IMR-90 (cell line): ENCODE measurements at regions not wholly inside any gene's neighbourhood (a gene's known extent, or its start where the extent isn't known, plus 50 kb on each side); places are given as distances from the start of the nearest gene placed in this dataset.

Experiments
- ATAC-seq: fragments of 200-7000 bp; cut with Tn5 transposase; 2 replicates; pipeline ENCODE4 v1.9.1; 2020; ENCODE audit warnings: low read depth, mild to moderate bottlenecking, moderate library complexity
- BruUV-seq: library from RNA; stranded (reverse); fragments of 400-500 nt; replicated peaks from 2 replicates; lab custom pipeline; 2021; lab: Mats Ljungman, UMichigan
- CTCF ChIA-PET: fragments of 300-600 bp; formaldehyde crosslinking; extraction: SDS; loops from one replicate; lab custom pipeline; 2021; ENCODE audit warnings: antibody characterized with exemption; lab: Yijun Ruan, JAX
- POLR2A ChIA-PET: fragments of 300-600 bp; sonication (Branson Sonifier 250); formaldehyde crosslinking; loops from one replicate; lab custom pipeline; 2022; ENCODE audit warnings: antibody characterized with exemption; ENCODE audit not compliant: unreplicated experiment; lab: Charles Lee
- DNase-seq: peaks from one replicate; pipeline ENCODE4 v3.0.0; 2013
- H2AFZ ChIP-seq: replicated peaks from 2 replicates; pipeline ENCODE3; 2013; ENCODE audit warnings: low read length, mild to moderate bottlenecking; ENCODE audit not compliant: poor library complexity
- H2AK5ac ChIP-seq: 2 replicates; pipeline ENCODE4 v1.6.1; 2013; ENCODE audit warnings: low read depth, low read length, inconsistent platforms
- H2AK9ac ChIP-seq: replicated peaks from 2 replicates; pipeline ENCODE3; 2013; ENCODE audit warnings: mild to moderate bottlenecking, low read depth, low read length, moderate library complexity; ENCODE audit not compliant: poor library complexity
- H2BK120ac ChIP-seq: 2 replicates; pipeline ENCODE4 v1.6.1; 2013; ENCODE audit warnings: low read depth, low read length, inconsistent platforms
- H2BK15ac ChIP-seq: 3 replicates; pipeline ENCODE4 v1.6.1; 2013; ENCODE audit warnings: low read depth, low read length, inconsistent platforms
- H2BK20ac ChIP-seq: 2 replicates; pipeline ENCODE4 v1.6.1; 2013; ENCODE audit warnings: low read depth, mild to moderate bottlenecking, inconsistent platforms, low read length, moderate library complexity
- H2BK5ac ChIP-seq: 2 replicates; pipeline ENCODE4 v1.6.1; 2013; ENCODE audit warnings: mild to moderate bottlenecking, low read depth, low read length, inconsistent platforms; ENCODE audit not compliant: poor library complexity, severe bottlenecking
- H3K14ac ChIP-seq: replicated peaks from 2 replicates; pipeline ENCODE4 v1.6.1; 2013; ENCODE audit warnings: low read depth, low read length, inconsistent platforms
- H3K18ac ChIP-seq: 2 replicates; pipeline ENCODE4 v1.6.1; 2013; ENCODE audit warnings: low read depth, low read length, control low read depth
- H3K23ac ChIP-seq: 2 replicates; pipeline ENCODE4 v1.6.1; 2013; ENCODE audit warnings: low read depth, low read length, inconsistent platforms
- H3K27ac ChIP-seq: 2 replicates; pipeline ENCODE4 v1.5.1; 2013; ENCODE audit warnings: mild to moderate bottlenecking, control low read depth, low read length; ENCODE audit not compliant: insufficient read depth
- H3K27me3 ChIP-seq: 2 replicates; pipeline ENCODE4 v1.6.1; 2013; ENCODE audit warnings: low read length; ENCODE audit not compliant: control insufficient read depth, insufficient read depth
- H3K36me3 ChIP-seq: 2 replicates; pipeline ENCODE4 v1.6.1; 2013; ENCODE audit warnings: low read length, mixed read lengths; ENCODE audit not compliant: control insufficient read depth, insufficient read depth
- H3K4ac ChIP-seq: 2 replicates; pipeline ENCODE4 v1.6.1; 2013; ENCODE audit warnings: low read depth, low read length, inconsistent platforms
- H3K4me1 ChIP-seq: 2 replicates; pipeline ENCODE4 v1.6.1; 2013; ENCODE audit warnings: low read length, mixed read lengths; ENCODE audit not compliant: control insufficient read depth, insufficient read depth
- H3K4me2 ChIP-seq: 2 replicates; pipeline ENCODE4 v1.6.1; 2013; ENCODE audit warnings: low read depth, mild to moderate bottlenecking, control low read depth, low read length, moderate library complexity
- H3K4me3 ChIP-seq: 2 replicates; pipeline ENCODE4 v1.5.1; 2013; ENCODE audit warnings: low read depth, mild to moderate bottlenecking, control low read depth, low read length, moderate library complexity; ENCODE audit not compliant: insufficient read depth
- H3K56ac ChIP-seq: 2 replicates; pipeline ENCODE4 v1.6.1; 2013; ENCODE audit warnings: low read length, inconsistent platforms; ENCODE audit not compliant: insufficient read depth; ENCODE audit errors: extremely low read depth
- H3K79me1 ChIP-seq, 2 experiments: 2 replicates each; pipeline ENCODE4 v1.6.1; 2013; ENCODE audit warnings: low read length in 2 of 2, inconsistent platforms in 1 of 2, low read depth in 1 of 2
- H3K9ac ChIP-seq: 2 replicates; pipeline ENCODE4 v1.6.1; 2013; ENCODE audit warnings: low read depth, low read length, control low read depth
- H3K9me1 ChIP-seq: 2 replicates; pipeline ENCODE4 v1.6.1; 2013; ENCODE audit warnings: low read length, inconsistent platforms; ENCODE audit not compliant: insufficient read depth
- H3K9me3 ChIP-seq: 2 replicates; pipeline ENCODE4 v1.6.1; 2013; ENCODE audit warnings: low read length; ENCODE audit not compliant: control insufficient read depth, insufficient read depth
- H4K20me1 ChIP-seq: 2 replicates; pipeline ENCODE4 v1.6.1; 2013; ENCODE audit warnings: low read length, inconsistent platforms; ENCODE audit not compliant: insufficient read depth
- H4K5ac ChIP-seq: 2 replicates; pipeline ENCODE4 v1.6.1; 2013; ENCODE audit warnings: mild to moderate bottlenecking, low read depth, low read length, control low read depth
- H4K8ac ChIP-seq, 2 experiments: 2 replicates each; pipeline ENCODE4 v1.6.1; 2013; ENCODE audit warnings: low read depth in 2 of 2, low read length in 2 of 2, control low read depth in 1 of 2, inconsistent platforms in 1 of 2
- H4K91ac ChIP-seq: 2 replicates; pipeline ENCODE4 v1.6.1; 2013; ENCODE audit warnings: low read depth, low read length, inconsistent platforms; ENCODE audit not compliant: insufficient read depth
- BHLHE40 ChIP-seq: fragments of 150-350 bp; IDR thresholded peaks from 2 replicates; pipeline ENCODE4 v1.6.1; 2016; ENCODE audit warnings: mild to moderate bottlenecking, low read depth, low read length
- CEBPB ChIP-seq: IDR thresholded peaks from 2 replicates; pipeline ENCODE4 v1.6.1; 2012; ENCODE audit warnings: low read depth, low read length, improper control_type of control experiment
- WGBS, 2 experiments: methylation state at CpG; one replicate each; pipeline versions ENCODE4 v1.1.5 to v1.1.7; 2013; ENCODE audit warnings: missing lambda C conversion rate in 2 of 2; ENCODE audit not compliant: insufficient read length in 1 of 2; ENCODE audit errors: extremely low coverage in 2 of 2; 5-methylcytosine and 5-hydroxymethylcytosine counted together
- dilution Hi-C: fragments of 300-500 bp; cut with HindIII; formaldehyde crosslinking; loops from one replicate; pipeline ENCODE4 v1.14.3; 2018; ENCODE audit warnings: low sequenced_read_pairs; ENCODE audit not compliant: unreplicated experiment
- in situ Hi-C: fragments of 300-500 bp; cut with MboI; formaldehyde crosslinking; loops from 3 replicates; pipeline ENCODE4 v1.14.3; 2019; ENCODE audit warnings: low sequenced_read_pairs, inconsistent platforms, mixed read lengths
- intact Hi-C: fragments of 100-400 bp; cut with micrococcal nuclease; formaldehyde crosslinking; loops from 2 replicates; pipeline ENCODE4 v1.10.0; 2022
- TF ChIP-seq, protein P1 (sequence below): fragments of 150-350 bp; IDR thresholded peaks from 2 replicates; pipeline ENCODE4 v1.6.1; 2017; ENCODE audit warnings: mild to moderate bottlenecking, antibody characterized with exemption, low read length, low read depth

DNA sequence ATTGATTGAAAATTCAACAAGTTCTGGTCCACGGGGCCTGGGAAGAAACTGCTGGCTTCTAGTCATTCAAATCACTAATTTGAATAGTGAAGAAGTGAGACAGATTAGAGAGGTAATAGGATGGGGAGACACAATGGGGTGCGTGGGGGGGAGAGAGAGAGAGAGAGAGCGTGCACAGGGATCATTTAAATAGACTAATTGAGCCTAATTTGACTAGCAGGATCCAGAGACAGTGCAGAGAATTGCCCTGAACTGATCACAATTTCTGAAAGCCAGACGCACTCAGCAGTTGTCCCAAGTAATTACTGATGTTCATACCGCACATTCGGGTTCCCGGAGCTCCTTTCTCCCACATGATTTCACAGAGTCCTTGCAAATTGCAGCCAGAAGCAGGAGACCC, 50.3 kb upstream of the C5orf58 start:
- 68% methylated on average over 6 of the region's 7 CpGs; no CpG with 5 or more reads in 1 of the 2 experiments for WGBS, 2 experiments
- no peaks in the 10 kb centered on the region for H3K9me3 ChIP-seq
- BruUV-seq, result no TSS peak
- no peak overlapping the region for H3K4me3 ChIP-seq
- H2BK120ac ChIP-seq, result no peak overlapping the region
- intact Hi-C loops (no loop called here), dilution Hi-C loops (no loop called here), in situ Hi-C loops (no loop called here)
- no peak overlapping the region for H2AK5ac ChIP-seq
- no peak overlapping the region for H4K91ac ChIP-seq
- no peak overlapping the region for H2BK15ac ChIP-seq
- no peak overlapping the region for H4K5ac ChIP-seq
- no peak overlapping the region for H3K14ac ChIP-seq
- ATAC-seq (no peak), DNase-seq (no peak)
- H3K9ac ChIP-seq, result no peak overlapping the region
- H4K20me1 ChIP-seq, result no peaks in the 10 kb centered on the region
- no peak overlapping the region for H3K56ac ChIP-seq
- H2BK20ac ChIP-seq, result no peak overlapping the region
- ChIA-PET POLR2A (no interaction called here), CTCF (interaction anchor here (0.6 to 1.0 kb wide), 3 partner anchors 21 to 508 kb away, joined by 3 read pairs; no protein-coding TSS in a partner anchor)
- H3K27me3 ChIP-seq, result no peaks in the 10 kb centered on the region
- no peaks in the 10 kb centered on the region for H3K4me1 ChIP-seq
- no peak overlapping the region for H2BK5ac ChIP-seq
- no peaks in the 10 kb centered on the region for H3K79me1 ChIP-seq
- no peak overlapping the region for H3K4me2 ChIP-seq
- H2AK9ac ChIP-seq, result no peak overlapping the region
- no peak overlapping the region for H4K8ac ChIP-seq
- no peak overlapping the region for H3K23ac ChIP-seq
- H3K18ac ChIP-seq, result no peak overlapping the region
- H3K27ac ChIP-seq, result no peak overlapping the region
- H3K4ac ChIP-seq, result no peak overlapping the region
- no peaks in the 10 kb centered on the region for H3K36me3 ChIP-seq
- H3K9me1 ChIP-seq, result no peaks in the 10 kb centered on the region
- TF ChIP-seq, protein P1, sequence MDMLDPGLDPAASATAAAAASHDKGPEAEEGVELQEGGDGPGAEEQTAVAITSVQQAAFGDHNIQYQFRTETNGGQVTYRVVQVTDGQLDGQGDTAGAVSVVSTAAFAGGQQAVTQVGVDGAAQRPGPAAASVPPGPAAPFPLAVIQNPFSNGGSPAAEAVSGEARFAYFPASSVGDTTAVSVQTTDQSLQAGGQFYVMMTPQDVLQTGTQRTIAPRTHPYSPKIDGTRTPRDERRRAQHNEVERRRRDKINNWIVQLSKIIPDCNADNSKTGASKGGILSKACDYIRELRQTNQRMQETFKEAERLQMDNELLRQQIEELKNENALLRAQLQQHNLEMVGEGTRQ, result no peak
- TF ChIP-seq BHLHE40, result no peak
- no peak for TF ChIP-seq CEBPB
- H2AFZ ChIP-seq, result no peak overlapping the region
